Left cardiac atrium (tissue), 4 donors: ENCODE measurements at regions not wholly inside any gene's neighbourhood (a gene's known extent, or its start where the extent isn't known, plus 50 kb on each side); places are given as distances from the start of the nearest gene placed in this dataset.

Experiments used
- ATAC-seq, 2 donors: fragments of 200-7000 bp; cut with Tn5 transposase; one replicate each; pipeline ENCODE4 v1.9.1; 2020; ENCODE audit warnings: mild to moderate bottlenecking in 2 of 2, moderate library complexity in 2 of 2
- DNase-seq: peaks from one replicate; pipeline ENCODE4 v3.0.0-alpha.2; 2020
- intact Hi-C, 2 donors: fragments of 100-400 bp; cut with DNase I; formaldehyde crosslinking; loops; one replicate each; pipeline versions ENCODE4 v1.14.1 to v1.15.1; 2022 to 2023
- donor health status: DM: no; HTN: yes; CAD: no.
- donor health status: DM: no; HTN: yes; CAD: no; lungs with severe emphysema.
- donor health status: DM: yes; HTN: yes; CAD: no.
- donor health status: Dilated cardiomyopathy.

DNA sequence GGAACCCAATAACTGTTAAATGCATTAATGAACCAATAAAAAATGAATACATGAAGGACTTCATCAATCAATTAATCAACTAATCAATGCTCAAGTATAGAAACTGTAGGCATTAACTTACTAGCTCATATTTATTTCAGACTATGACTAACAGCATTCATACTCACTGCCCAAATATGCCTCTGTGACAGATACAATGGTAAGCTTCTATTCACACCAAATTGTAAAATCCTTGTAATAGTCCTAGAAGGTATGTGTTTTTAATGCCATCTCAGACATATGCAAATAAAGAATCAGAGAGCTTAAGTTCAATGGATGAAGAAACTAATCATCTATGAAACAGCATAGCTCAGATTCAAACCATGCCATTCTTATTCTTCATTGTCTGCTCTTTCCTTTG, 1253.6 kb upstream of the TENM4 start:
- DNase-seq = no peak
- intact Hi-C loops = no loop called here
- ATAC-seq = no peak

DNA sequence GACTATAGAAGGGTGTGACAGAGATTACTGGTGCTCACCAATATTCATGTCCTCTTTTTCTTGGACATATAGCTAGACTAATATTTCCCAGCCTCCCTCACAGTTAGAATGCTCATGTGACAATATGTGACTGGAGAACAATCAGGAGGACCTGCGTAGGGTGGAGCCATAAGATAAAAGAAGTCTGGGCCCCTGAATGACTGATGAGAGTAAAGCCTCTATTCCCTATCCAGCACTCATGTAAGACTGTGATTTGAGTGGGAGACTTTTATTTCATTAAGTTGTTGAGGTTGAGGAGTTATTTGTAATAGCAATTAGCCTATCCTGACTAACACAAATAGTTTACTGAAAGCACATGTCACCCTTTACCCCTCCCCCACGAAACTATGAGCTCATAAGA, 1247.1 kb upstream of the TENM4 start:
- DNase-seq (no peak), ATAC-seq (no peak)
- intact Hi-C loops = no loop called here

DNA sequence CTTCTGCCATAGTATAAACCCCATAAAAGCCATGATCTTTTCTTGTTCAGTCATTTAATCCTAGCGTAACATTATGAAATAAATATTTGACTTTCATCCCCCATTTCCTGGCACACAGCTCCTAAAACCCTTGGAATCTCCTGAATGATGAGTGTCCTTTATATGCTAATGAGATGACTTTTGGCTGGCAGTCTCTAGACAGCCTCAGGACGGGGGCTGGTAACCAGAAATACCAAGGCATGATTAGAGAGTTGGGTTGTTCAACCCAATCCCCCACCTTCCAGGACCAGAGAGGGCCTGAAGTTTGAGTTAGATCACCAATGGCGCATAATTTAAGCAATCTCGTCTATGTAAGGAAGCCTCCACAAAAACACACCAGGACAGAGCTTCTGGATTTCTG, 1246.1 kb upstream of the TENM4 start:
- ATAC-seq = no peak
- no peak for DNase-seq
- intact Hi-C loops = no loop called here

DNA sequence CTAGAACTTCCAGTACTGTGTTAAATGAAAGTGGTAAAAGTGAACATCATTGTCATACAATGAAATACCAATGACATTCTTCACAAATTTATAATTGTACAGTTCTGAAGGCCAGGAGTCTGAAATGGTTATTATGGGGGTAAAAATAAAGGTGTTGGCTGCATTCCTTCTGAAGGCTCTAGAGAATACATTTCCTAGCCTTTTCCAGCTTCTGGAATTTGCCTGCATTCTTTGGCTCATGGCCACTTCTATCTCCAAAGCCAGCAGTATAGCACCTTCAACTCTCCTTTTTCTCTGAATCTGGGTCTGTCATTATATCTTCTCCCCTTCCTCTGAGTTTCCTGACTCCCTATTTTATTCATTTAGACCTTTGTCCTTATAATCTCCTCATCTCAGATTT, 1232.7 kb upstream of the TENM4 start:
- ATAC-seq = no peak
- intact Hi-C loops = no loop called here
- no peak for DNase-seq

DNA sequence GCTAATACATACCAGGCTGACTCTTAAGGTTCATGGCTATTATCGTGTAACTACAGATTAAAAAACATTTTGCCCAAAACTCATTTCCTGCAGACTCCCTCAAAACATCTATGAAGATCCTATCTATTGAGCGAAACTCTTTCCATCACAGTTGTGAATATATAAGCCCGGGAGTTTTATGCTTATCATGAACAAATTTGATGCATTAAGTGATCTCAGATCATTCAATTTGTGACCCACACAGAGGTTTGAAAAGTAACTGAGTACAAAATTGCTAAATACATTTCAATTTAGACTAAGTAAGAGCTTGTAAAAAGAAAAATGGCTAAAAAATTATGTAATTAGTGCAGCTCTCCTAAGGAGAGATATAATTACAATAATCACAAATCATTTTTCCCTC, 1228.8 kb upstream of the TENM4 start:
- no peak for ATAC-seq
- intact Hi-C loops = no loop called here
- DNase-seq = no peak

DNA sequence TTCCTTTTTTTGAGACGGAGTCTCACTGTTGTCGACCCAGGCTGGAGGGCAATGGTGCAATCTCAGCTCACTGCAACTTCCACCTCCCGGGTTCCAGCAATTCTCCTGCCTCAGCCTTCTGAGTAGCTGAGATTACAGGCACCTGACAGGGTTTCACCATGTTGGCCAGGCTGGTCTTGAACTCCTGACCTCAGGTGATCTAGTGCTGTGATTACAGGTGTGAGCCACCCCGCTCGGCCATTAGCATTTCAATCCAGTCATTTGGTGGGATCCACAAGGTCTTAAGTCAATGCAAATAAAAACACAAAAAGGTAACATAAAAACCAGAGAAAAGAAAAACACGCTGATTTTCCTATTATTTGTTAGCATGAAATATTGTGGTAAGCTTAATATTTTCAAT, 1227.2 kb upstream of the TENM4 start:
- intact Hi-C loops = no loop called here
- no peak for ATAC-seq
- DNase-seq = no peak

DNA sequence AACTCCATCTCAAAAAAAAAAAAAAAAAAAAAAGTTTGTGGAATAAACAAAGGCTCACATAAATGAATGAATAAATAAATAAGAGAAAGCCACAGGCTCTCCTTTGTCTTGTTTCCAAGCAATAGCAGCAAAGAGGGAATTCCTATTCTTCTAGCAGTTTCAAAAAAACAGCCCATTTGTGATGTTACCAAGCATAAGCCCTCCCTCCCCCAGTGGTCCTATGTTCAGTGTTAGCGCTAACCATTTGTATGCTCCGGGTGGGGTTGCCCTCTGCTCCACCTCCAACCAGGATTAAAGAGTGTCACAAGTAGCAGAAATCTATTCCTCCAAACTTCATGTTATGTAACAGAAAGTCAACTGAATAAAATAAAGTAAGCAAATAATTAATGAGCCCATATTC, 1215.0 kb upstream of the TENM4 start:
- intact Hi-C loops = no loop called here
- ATAC-seq (no peak), DNase-seq (no peak)

DNA sequence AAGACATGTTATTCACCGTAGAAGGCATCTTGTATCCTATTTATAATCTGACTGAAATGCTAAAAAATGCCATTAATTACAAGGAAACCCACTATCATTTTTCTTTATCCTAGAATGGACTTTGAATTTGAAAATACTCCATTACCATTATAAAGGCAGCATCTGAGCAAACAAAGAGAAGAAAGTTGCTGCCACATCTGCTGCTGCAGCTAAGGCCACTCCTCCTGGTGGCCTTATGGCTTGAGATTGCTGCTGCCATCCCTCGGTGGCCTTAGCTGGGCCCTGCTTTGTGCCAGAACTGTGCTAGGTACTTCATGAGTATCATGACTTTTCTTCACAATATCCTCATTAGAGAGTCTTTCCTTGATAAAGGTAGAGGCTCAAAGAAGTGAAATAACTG, 1210.1 kb upstream of the TENM4 start:
- ATAC-seq = no peak
- no peak for DNase-seq
- intact Hi-C loops = no loop called here

DNA sequence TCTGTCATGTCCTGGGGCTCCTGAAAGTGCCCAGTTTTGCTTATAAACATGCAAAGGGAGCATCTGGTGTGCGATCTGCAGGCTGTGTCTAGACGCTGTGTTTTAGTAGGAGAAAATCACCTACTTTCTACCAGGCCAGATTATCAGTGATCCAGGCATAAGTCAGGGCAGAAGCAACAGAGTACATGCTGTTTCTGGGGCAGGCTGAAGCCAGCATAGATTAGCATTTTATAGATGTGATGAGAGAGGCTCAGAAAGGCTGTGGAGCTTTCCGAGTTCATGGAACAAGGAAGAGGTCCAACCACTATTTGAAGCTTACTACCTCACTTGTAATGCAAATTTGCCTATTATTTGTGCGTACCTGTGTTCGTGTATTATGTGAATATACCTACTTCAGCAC, 1208.4 kb upstream of the TENM4 start:
- ATAC-seq (no peak), DNase-seq (no peak)
- intact Hi-C loops = no loop called here

DNA sequence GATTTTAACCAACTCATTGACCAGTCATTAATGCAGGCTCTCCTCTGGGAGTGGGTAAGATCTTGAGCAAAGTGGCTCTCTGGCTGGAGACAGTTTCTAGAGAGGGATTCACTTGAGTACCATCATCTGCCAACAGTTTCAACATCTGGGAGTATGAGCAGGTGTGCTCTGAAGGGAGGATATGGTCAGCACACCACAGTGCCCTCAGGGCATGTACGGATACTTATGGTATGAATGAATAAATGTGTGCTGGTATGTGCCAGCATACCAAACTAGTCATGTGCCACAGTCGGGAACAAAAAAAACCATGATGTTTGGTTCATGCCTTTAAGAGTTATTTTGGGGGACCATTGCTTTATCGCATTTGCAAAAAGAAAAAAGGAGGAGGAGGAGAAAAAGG, 1197.5 kb upstream of the TENM4 start:
- intact Hi-C loops = no loop called here
- ATAC-seq (no peak), DNase-seq (no peak)

DNA sequence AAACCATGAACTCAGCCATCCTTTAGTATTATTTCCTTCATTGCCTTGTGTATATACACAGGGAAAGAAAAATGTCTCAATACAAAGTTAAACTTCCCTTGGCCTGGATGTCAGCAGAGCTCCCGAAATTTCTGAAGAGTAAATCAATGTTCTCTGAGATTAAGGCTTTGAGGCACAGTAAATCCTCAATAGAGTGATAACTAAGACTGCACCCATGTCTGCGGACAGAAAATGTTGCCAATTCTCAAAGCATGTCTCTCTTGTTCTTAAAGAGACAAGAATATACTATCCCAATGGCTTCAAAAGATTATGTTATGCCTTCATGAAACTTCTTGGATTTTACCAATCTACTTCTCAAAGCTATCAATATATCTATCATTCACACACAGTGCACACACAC, 1196.7 kb upstream of the TENM4 start:
- ATAC-seq = no peak
- no peak for DNase-seq
- intact Hi-C loops = no loop called here

DNA sequence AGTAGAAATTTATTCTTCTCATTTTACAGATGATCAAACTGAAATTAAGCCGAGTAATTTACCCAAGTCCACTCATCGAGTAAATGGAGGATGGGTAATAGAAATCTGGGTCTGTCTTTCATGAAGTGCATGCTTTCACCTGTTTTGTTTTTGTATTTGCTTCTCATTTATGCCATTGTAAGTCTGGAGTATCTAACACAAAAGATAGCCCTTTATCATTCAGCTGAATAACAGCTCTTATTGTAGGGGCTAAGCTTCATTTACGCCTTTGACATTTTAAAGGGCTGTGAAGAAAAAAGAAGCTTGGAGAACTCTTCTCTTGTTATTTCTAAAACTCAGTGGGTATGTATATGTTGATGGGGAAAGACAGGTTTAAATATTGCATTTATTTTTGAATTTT, 1196.2 kb upstream of the TENM4 start:
- ATAC-seq (no peak), DNase-seq (no peak)
- intact Hi-C loops = no loop called here

DNA sequence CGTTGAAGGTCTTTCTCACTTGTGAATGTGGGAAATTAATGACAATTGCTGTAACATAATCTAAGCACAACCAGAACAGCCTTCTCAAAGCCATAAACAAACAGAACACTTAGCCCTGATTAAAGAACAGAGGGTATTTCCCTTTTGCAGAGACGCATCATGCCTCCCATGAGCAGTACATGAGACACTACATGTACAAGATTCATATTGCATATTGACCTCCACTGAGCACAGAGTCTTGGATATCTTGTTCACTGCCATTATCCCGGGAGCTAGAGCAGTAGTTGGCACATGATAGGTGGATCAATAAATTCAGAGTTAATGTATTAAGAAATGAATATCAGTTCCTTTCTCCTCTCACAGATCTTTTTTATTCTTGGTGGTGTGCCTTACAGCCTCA, 1194.3 kb upstream of the TENM4 start:
- intact Hi-C loops = no loop called here
- no peak for ATAC-seq
- no peak for DNase-seq

DNA sequence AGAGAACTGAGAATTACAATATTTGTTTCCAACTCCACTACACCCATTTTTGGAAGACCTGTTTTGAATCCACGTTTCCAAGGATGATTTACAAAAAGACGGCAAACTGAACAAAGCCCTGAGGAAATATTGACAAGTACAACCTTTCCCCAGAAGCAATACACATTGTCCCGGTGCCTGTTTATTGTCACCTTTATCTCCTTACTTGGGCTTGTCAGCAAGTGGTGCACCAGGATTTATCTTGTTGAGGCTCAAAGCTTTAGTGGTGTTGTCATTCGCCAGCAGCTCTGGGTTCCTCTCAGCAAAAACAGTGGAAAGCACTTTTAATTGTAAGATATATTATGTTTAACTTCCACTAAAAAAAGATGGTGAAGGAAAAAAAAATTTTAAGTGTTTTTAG, 1191.9 kb upstream of the TENM4 start:
- intact Hi-C loops = no loop called here
- ATAC-seq = no peak
- no peak for DNase-seq

DNA sequence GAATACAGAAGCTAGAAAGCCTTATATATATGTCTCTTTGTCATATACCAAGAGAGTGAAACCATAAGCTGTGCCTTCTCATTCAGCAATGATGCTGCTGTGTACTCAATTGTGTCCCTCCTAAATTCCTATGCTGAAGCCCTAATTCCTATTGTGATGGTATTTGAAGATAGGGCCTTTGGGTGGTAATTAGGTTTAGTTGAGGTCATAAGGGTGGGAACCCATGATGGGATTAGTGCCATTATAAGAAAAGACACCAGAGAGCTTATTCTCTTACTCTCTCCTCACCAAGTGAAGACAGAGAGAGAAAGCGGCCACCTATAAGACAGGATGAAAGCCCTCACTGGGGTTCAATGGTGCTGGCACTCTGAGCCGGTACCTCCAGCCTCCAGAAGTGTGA, 1191.3 kb upstream of the TENM4 start:
- intact Hi-C loops = no loop called here
- ATAC-seq = no peak
- no peak for DNase-seq

DNA sequence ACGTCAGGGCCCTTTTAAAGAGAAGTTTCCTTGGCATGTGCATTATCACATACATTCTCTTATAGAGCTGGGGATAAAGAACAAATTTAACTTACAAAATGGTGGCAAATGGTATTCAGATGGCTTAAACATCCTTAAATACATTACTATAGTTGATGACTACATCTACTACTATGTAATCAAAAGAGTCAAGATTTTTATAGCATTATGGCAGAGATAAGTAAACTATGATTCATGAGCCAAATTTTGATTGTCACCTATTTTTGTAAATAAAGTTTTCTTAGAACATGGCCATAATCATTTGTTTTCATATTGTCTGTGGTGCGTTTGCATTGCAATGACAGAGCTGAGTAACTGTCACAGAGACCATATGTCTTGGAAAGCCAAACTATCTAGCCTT, 1188.6 kb upstream of the TENM4 start:
- no peak for ATAC-seq
- no peak for DNase-seq
- intact Hi-C loops = no loop called here

DNA sequence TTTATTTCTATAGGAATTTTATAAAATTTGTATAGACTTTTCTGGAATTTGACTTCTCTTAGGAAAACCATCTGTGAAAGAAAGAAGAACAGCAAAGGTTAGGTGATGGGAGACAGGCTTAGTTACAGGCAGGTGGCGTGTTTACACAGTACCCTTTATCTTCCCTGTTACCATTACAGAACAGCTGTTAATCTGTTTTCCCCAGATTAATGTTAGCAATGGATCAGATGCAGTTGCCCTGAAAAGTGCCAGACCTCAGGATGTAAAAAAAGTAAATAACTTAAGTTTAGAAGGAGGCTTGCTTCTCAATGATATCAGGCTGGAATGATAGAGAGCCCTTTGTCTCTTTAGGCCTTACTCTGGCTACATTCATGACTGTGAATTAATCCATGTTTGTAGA, 1186.5 kb upstream of the TENM4 start:
- no peak for DNase-seq
- intact Hi-C loops = no loop called here
- ATAC-seq = no peak

DNA sequence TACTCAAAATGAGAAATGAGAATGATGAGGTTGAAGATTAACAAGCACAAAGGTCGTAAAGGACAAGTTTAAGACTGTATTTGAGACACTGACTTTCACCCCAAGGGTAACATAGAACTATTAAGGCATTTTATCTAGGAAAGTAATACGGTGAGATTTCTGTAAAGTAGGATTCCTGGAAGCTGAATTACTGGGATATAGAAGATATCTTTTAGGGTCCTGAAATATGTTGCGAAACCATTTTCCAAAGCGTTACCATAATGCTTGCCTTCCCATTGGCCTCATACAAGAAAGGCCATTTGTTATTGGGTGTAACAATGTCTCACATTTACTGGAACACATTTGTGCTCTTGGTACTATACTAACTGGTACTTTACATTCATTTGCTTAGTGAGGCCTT, 1185.9 kb upstream of the TENM4 start:
- DNase-seq (no peak), ATAC-seq (no peak)
- intact Hi-C loops = no loop called here

DNA sequence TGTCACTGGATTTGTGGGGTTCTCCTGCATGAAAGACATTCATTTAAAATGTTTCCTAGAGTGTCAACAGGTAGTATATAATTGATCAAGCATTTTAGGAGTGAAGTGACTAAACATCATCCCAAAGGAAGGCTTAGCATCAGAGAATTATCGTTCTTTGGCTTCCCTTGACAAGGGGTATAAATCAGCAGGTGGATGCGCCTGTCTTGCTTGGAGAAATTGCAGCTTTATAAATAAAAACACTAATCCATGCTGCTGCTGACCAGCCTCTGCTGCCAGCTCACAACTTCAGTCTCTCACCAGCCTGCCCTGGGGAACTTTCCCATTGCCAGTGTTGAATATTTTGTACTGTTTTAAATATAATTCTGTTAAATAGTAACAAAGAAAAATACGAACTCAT, 1184.7 kb upstream of the TENM4 start:
- ATAC-seq (no peak), DNase-seq (no peak)
- intact Hi-C loops = no loop called here

DNA sequence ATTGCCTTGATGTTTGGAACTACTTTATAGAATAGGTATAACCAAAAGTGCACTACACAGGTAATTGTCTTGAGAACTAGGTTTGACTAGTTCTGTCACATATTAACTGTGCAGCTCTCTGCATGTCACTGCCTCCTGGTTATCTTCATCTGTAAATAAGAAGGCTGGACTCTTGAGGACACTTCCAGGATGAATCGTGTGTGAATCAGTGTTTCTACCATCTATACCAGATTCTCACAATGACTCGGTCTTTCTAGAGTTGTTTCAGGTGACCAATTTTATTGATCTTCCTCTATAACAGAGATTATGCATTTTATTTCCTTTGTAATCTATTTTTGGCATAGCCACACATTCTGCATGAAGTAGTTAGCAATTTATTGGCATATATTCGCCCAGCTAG, 1181.0 kb upstream of the TENM4 start:
- DNase-seq (no peak), ATAC-seq (no peak)
- intact Hi-C loops = no loop called here

DNA sequence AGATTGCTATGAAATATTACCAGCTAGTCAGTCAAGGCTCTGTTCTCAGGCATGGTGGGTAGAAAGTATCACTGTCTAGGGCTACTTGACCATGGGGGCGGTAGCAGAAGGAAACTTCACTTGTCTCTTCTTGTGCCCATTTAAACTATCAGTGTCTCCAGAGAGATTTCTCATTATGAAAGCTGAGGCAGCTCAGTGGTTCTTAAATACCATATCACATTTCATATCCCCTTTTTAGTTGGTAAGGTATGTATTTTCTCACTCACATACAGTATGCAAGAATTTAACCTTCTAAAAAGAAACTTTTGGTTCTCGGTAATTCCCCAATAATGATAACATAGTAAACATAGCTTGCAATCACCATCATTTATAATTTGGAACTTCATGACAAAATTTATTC, 1180.0 kb upstream of the TENM4 start:
- intact Hi-C loops = no loop called here
- DNase-seq = no peak

DNA sequence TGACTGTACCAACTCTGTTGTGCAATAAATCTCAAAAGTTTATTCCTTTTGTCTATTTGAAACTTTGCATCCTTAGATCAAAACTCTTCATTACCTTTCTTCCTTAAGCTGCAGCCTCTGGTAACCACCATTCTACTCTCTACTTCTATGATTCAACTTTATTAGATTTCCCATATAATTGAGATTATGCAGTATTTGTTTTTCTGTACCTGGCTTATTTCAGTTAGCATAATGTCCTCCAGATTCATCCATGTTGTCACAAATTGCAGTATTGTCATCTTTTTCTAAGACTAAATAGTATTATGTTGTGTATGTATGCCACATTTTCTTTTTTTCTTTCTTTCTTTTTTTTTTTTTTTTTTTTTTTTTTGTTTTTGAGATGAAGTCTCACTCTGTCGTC, 1176.3 kb upstream of the TENM4 start:
- ATAC-seq = no peak
- no peak for DNase-seq
- intact Hi-C loops = no loop called here

More for the DNA sequence above, 1180.0 kb upstream of the TENM4 start:
- ATAC-seq = no peak
